Dendritic cell treated with granulocyte-macrophage colony-stimulating factor and Interleukin-4, amounts not matched to agents 40 ng/mL and 50 ng/mL, for 4 days (primary cell): ENCODE measurements at regions not wholly inside any gene's neighbourhood (a gene's known extent, or its start where the extent isn't known, plus 50 kb on each side); places are given as distances from the start of the nearest gene placed in this dataset.
"Not testable (repeated sequence)": the region's sequence is repeated elsewhere in the genome, so short reads cannot be mapped to it uniquely, and the experiment has no call there.

Source experiments
- H3K27ac Mint-ChIP-seq: one replicate; pipeline ENCODE4 v1.8.0; 2022; ENCODE audit warnings: mild to moderate bottlenecking, mixed read lengths
- H3K27me3 Mint-ChIP-seq: one replicate; pipeline ENCODE4 v1.8.0; 2022; ENCODE audit warnings: mild to moderate bottlenecking, mixed read lengths
- H3K36me3 Mint-ChIP-seq: one replicate; pipeline ENCODE4 v1.8.0; 2022; ENCODE audit warnings: low read depth, mixed read lengths
- H3K4me1 Mint-ChIP-seq: one replicate; pipeline ENCODE4 v1.8.0; 2022; ENCODE audit warnings: low read depth, mixed read lengths
- H3K4me3 Mint-ChIP-seq: one replicate; pipeline ENCODE4 v1.8.0; 2022; ENCODE audit warnings: mild to moderate bottlenecking, moderate library complexity, mixed read lengths
- H3K9me3 Mint-ChIP-seq: one replicate; pipeline ENCODE4 v1.8.0; 2022; ENCODE audit warnings: mixed read lengths
- intact Hi-C: fragments of 100-400 bp; cut with micrococcal nuclease; formaldehyde crosslinking; loops from one replicate; pipeline ENCODE4 v1.15.0; 2022

DNA sequence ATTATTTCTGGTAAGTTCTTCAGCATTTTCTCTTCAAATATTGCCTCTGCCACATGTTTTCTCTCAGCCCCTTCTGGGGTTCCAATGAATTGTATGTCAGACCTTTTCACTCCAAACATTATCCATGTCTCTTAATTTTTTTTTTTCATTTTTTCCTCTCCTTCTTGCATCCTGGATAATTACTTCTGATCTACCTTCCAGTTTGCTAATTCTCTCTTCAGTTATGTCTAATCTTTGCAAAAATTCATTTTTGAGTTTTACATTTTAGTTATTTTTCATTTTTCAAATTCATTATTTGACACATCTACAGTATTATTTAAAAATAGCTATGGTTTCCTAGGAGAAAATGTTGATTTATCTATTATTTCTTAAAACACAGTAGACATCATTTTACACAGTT is 271.7 kb downstream of the TFAP2B start:
- intact Hi-C loops, result loop anchor here (10.0 kb wide), 1 partner anchor 254 kb away; no protein-coding TSS in a partner anchor
- H3K27me3 Mint-ChIP-seq, result no peaks in the 10 kb centered on the region
- H3K4me1 Mint-ChIP-seq, result peaks cover 5% of the 10 kb centered on the region
- H3K36me3 Mint-ChIP-seq, result no peaks in the 10 kb centered on the region
- H3K27ac Mint-ChIP-seq, result no peak overlapping the region
- no peak overlapping the region for H3K4me3 Mint-ChIP-seq
- peaks cover 16% of the 10 kb centered on the region for H3K9me3 Mint-ChIP-seq

DNA sequence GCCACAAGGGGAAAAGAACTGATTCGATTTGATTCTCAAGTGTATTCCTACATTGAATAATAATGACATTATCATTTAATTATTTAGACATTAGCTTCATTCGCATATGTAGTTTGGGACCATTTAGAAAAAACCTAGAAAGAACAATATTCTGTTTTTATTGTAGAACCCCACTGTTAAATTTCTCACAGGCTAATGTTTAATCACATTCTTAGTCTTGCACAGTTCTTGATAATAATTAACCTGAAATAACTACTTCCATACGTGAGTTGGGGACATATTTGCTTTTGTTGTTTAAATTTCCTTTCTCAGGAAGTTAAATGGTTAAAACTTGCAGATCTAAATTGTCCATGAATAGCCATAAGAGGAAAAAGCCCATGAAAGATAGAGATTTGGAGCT is 275.2 kb downstream of the TFAP2B start:
- H3K27me3 Mint-ChIP-seq, result no peaks in the 10 kb centered on the region
- H3K9me3 Mint-ChIP-seq, result peaks cover 16% of the 10 kb centered on the region
- intact Hi-C loops, result loop anchor here (10.0 kb wide), 1 partner anchor 251 kb away; no protein-coding TSS in a partner anchor
- H3K4me1 Mint-ChIP-seq, result no peaks in the 10 kb centered on the region
- H3K4me3 Mint-ChIP-seq, result no peak overlapping the region
- H3K27ac Mint-ChIP-seq, result no peak overlapping the region
- H3K36me3 Mint-ChIP-seq, result no peaks in the 10 kb centered on the region

DNA sequence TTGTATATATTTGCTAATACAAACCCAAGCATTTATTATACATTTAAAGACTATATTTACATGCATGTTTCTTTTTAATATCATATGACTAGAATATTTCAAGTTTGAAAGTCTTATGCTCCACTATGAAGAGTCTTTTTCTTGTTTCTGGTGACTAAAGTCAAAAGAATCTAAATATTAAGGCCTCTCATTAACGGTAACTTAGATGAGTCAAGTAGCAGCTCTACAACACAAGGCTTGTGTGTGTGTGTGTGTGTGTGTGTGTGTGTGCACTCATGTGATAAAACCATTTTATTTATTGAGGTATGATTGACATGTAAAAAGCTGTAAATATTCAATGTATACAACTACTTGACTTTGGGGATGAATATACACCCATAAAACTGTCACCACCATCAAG is 275.6 kb downstream of the TFAP2B start:
- H3K4me3 Mint-ChIP-seq, result no peak overlapping the region
- no peak overlapping the region for H3K27ac Mint-ChIP-seq
- H3K9me3 Mint-ChIP-seq, result peaks cover 16% of the 10 kb centered on the region
- intact Hi-C loops, result loop anchor here (10.0 kb wide), 1 partner anchor 251 kb away; no protein-coding TSS in a partner anchor
- H3K36me3 Mint-ChIP-seq, result no peaks in the 10 kb centered on the region
- H3K4me1 Mint-ChIP-seq, result no peaks in the 10 kb centered on the region
- no peaks in the 10 kb centered on the region for H3K27me3 Mint-ChIP-seq

- intact Hi-C loops, result loop anchor here (10.0 kb wide), 1 partner anchor 247 kb away; no protein-coding TSS in a partner anchor
- H3K27me3 Mint-ChIP-seq, result no peaks in the 10 kb centered on the region
- H3K27ac Mint-ChIP-seq, result no peak overlapping the region
- peaks cover 5% of the 10 kb centered on the region for H3K9me3 Mint-ChIP-seq
- H3K4me1 Mint-ChIP-seq, result no peaks in the 10 kb centered on the region
- no peak overlapping the region for H3K4me3 Mint-ChIP-seq
- H3K36me3 Mint-ChIP-seq, result no peaks in the 10 kb centered on the region
Measured at GRCh38 chr6:51098246-51098645, 279.6 kb downstream of the TFAP2B start.

DNA sequence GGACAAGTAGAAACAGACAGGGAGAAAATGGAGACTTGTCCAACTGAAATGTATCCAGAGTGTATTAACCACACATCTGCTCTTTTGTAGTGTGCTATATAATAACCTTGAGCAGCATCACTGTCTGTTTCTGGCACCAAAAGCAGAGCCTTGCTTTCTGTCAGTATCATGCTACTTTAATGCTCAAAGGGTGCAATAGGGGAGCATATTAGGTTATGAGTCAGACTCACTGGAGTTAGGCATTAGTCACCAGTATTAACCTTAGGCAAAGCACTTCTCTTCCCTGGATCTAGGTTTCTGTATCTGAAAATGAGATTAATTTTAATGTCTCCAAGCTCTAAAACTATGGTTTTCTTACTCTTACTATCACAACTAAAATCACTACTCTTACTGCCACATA is 280.1 kb downstream of the TFAP2B start:
- peaks cover 6% of the 10 kb centered on the region for H3K9me3 Mint-ChIP-seq
- H3K27me3 Mint-ChIP-seq, result no peaks in the 10 kb centered on the region
- H3K36me3 Mint-ChIP-seq, result no peaks in the 10 kb centered on the region
- H3K4me1 Mint-ChIP-seq, result no peaks in the 10 kb centered on the region
- H3K4me3 Mint-ChIP-seq, result no peak overlapping the region
- no peak overlapping the region for H3K27ac Mint-ChIP-seq
- intact Hi-C loops, result loop anchor here (10.0 kb wide), 1 partner anchor 246 kb away; no protein-coding TSS in a partner anchor

DNA sequence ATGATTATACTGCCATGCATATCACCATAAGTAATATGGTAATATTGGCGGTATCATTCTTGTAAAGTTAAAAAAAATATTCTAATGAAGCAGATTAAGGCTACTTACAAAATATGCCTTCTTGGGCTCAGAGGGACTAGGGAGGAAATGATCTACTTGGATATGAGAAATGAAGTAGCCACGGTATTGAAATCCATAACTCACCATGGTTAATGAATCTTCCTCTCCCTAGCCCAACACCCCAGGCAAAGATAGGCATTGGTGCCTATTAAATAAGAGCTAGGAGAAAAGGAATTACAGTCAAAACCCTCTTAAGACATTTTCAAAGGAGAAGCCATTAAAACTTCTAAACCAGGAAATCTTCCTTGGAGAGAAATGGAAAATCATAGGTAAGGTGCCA is 280.5 kb downstream of the TFAP2B start:
- H3K27ac Mint-ChIP-seq, result no peak overlapping the region
- H3K27me3 Mint-ChIP-seq, result no peaks in the 10 kb centered on the region

GRCh38 chr6:51105357-51105756 is 286.7 kb downstream of the TFAP2B start:
- H3K27me3 Mint-ChIP-seq, result no peaks in the 10 kb centered on the region
- peaks cover 13% of the 10 kb centered on the region for H3K9me3 Mint-ChIP-seq
- H3K4me3 Mint-ChIP-seq, result no peak overlapping the region

More for the DNA sequence above, 280.5 kb downstream of the TFAP2B start:
- Mint-ChIP-seq H3K9me3 (peaks cover 6% of the 10 kb centered on the region), H3K4me1 (no peaks in the 10 kb centered on the region), H3K36me3 (no peaks in the 10 kb centered on the region), H3K4me3 (no peak overlapping the region)
- intact Hi-C loops, result loop anchor here (10.0 kb wide), 1 partner anchor 246 kb away; no protein-coding TSS in a partner anchor

DNA sequence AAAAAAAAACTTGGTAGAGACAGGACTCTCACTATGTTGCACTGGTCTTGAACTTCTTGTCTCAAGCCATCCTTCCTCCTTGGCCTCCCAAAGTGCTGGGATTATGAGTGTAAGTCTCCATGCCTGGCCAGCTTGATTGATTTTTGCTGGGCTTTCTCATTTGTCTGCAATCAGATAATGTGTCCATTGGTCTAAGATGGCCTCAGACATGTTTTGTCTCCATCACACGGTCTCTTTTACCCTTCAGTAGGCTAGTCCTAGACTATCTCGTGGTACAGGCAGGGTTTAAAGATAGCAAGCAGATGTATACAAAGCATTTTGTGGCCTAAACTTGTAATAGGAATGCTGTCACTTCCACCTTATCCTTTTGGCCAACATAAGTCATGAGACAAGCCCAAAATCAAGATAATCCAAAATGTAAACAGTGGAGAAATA is 289.1 kb downstream of the TFAP2B start:
- Mint-ChIP-seq H3K36me3 (no peaks in the 10 kb centered on the region), H3K4me3 (no peak overlapping the region), H3K4me1 (no peaks in the 10 kb centered on the region), H3K27me3 (no peaks in the 10 kb centered on the region), H3K27ac (no peak overlapping the region), H3K9me3 (peaks cover 12% of the 10 kb centered on the region)
- intact Hi-C loops, result no loop called here

More at GRCh38 chr6:51105357-51105756, 286.7 kb downstream of the TFAP2B start:
- no peaks in the 10 kb centered on the region for H3K36me3 Mint-ChIP-seq
- intact Hi-C loops, result no loop called here
- H3K4me1 Mint-ChIP-seq, result no peaks in the 10 kb centered on the region
- no peak overlapping the region for H3K27ac Mint-ChIP-seq

DNA sequence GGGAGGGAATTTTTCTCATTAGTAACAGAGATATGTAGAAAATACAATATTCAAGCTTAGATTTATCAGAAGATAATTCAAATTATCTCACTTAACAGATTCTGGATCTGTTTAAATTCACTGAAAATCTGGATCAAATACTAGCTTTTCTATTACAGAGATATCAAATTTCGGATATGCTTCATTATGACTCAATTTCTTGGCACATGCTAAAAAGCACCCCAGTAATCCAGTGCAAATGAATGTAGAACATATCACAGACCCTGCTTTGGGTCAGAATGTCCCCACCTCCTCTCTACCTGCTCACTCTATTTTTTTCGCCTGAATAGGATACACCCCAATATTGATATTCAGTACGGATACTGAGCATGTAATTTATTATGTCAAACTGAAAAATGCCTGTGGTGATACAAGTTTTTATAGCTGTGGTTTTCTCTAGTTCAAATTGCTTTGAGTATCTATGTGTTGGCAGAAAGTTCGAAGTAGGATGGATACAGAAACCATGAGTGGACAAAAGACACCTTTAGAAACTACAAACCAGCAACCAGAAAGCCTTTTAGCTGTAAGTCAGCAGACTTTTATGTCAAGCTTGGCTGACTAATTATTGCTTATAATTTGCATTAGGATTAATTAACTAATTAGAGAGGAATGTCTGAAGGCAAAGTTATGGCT is 290.0 kb downstream of the TFAP2B start:
- Mint-ChIP-seq H3K4me1 (no peaks in the 10 kb centered on the region), H3K27me3 (no peaks in the 10 kb centered on the region), H3K4me3 (no peak overlapping the region)

GRCh38 chr6:51112731-51113130 is 294.1 kb downstream of the TFAP2B start:
- Mint-ChIP-seq H3K27ac (no peak overlapping the region), H3K9me3 (no peaks in the 10 kb centered on the region), H3K27me3 (no peaks in the 10 kb centered on the region), H3K36me3 (no peaks in the 10 kb centered on the region), H3K4me1 (no peaks in the 10 kb centered on the region), H3K4me3 (no peak overlapping the region)
- intact Hi-C loops, result no loop called here

More for the DNA sequence above, 290.0 kb downstream of the TFAP2B start:
- peaks cover 6% of the 10 kb centered on the region for H3K9me3 Mint-ChIP-seq
- intact Hi-C loops, result no loop called here
- H3K27ac Mint-ChIP-seq, result no peak overlapping the region
- no peaks in the 10 kb centered on the region for H3K36me3 Mint-ChIP-seq

DNA sequence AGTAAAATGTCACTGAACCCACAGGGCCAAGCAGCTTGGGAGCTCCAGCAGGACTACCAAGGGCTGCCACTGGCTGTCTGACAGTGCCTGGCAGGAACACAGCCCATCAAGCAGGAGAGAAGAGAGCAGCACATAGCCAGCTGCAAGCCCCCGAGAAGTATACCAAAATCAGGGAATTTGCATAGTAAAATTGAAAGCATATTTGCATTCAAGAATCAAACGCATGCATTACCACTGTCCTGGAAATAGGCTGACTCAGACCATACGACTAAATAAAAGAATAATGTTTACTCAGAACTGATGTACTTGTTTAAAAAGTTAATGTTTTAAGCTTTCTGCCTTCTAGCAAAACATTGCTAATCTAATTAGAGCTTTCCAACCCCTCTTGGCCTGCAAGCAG is 298.1 kb downstream of the TFAP2B start:
- no peaks in the 10 kb centered on the region for H3K36me3 Mint-ChIP-seq
- H3K4me1 Mint-ChIP-seq, result no peaks in the 10 kb centered on the region
- no peak overlapping the region for H3K4me3 Mint-ChIP-seq
- H3K27ac Mint-ChIP-seq, result no peak overlapping the region
- intact Hi-C loops, result no loop called here
- H3K9me3 Mint-ChIP-seq, result no peaks in the 10 kb centered on the region
- no peaks in the 10 kb centered on the region for H3K27me3 Mint-ChIP-seq

DNA sequence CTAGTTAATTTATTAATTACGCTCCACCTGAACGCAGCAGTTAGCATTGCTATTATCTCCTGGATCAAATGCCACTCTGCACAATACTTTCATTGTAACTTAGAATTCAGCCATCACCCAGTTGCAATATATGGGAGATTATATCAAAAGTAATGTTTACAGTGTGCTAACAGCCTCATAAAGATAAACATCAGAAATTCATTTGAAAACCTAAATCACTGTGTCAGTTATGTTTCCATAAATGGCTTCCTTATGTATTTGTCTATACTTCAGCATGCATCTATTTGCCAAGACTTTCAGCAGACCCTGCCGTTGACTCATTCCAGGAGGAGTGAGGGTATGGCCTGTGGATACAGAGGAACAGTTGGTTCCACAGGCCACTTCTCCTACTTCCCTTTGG is 300.1 kb downstream of the TFAP2B start:
- Mint-ChIP-seq H3K9me3 (no peaks in the 10 kb centered on the region), H3K4me1 (no peaks in the 10 kb centered on the region), H3K27ac (no peak overlapping the region), H3K27me3 (no peaks in the 10 kb centered on the region), H3K4me3 (no peak overlapping the region), H3K36me3 (no peaks in the 10 kb centered on the region)
- intact Hi-C loops, result no loop called here

GRCh38 chr6:51120016-51120415 is 301.3 kb downstream of the TFAP2B start:
- Mint-ChIP-seq H3K27me3 (no peaks in the 10 kb centered on the region), H3K4me1 (no peaks in the 10 kb centered on the region), H3K27ac (no peak overlapping the region), H3K4me3 (no peak overlapping the region), H3K36me3 (no peaks in the 10 kb centered on the region), H3K9me3 (no peaks in the 10 kb centered on the region)
- intact Hi-C loops, result no loop called here

GRCh38 chr6:51121380-51121976 is 302.8 kb downstream of the TFAP2B start:
- H3K4me3 Mint-ChIP-seq, H3K9me3 Mint-ChIP-seq, H3K4me1 Mint-ChIP-seq, H3K27ac Mint-ChIP-seq, intact Hi-C loops, H3K36me3 Mint-ChIP-seq, H3K27me3 Mint-ChIP-seq: not testable (repeated sequence)
